Epithelial cell of prostate (primary cell): ENCODE measurements at regions not wholly inside any gene's neighbourhood (a gene's known extent, or its start where the extent isn't known, plus 50 kb on each side); places are given as distances from the start of the nearest gene placed in this dataset.
A peak's percentile ranks its signal among the peaks of the same experiment; 100 is the strongest.

ENCODE experiments used
- DNase-seq: peaks from one replicate; pipeline ENCODE4 v3.0.0-alpha.2; 2011; ENCODE audit warnings: low read depth, low spot score
- H3K27ac ChIP-seq: fragments of 450-650 bp; 2 replicates; pipeline ENCODE4 v1.5.1; 2017; ENCODE audit warnings: mild to moderate bottlenecking

DNA sequence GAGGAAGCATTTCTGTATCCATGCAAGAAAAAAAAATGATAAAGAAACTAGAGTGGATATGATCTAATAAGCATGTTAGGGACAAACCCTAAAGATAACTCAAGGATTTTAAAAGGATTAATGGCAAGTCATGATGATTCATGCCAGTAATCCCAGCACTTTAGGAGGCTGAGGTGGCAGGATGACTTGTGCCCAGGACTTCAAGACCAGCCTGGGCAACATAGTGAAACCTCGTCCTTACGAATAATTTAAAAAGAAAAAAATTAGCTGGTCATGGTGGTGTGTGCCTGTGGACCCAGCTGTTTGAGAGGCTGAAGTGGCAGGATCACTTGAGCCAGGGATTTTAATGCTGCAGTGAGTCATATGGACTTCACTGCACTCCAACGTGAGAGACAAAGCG lies 145.5 kb upstream of the BLID start:
- H3K27ac ChIP-seq, result no peak overlapping the region
- DNase-seq, result no peak

DNA sequence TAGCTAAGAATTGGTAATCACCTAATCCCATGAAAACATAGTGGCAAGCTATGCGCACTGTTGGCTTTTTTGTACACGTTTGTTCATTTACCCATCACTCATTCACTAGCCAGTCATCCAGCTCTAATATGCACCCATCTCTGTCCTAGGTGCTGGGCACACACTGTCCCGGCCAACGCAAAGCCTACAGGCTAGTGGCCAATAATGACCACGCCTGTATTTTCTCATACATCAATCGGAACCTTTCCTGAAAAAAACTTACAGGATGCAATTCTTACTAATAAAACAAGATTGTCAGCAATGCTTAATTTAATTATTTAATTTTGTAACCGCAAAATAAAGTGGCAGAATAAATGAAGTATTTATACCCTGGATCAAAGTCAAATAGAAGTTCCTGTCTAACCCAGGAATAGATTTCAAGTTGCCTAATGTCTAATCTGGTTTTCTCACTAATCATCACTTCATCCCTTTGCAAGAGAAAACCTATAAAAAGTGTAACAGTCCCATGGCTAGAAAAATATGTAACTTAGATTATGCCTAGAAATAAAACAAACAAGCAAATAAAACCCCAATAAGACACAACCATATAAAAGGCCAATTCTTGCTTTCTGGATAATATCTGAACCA lies 143.3 kb upstream of the BLID start:
- DNase-seq, result no peak
- no peak overlapping the region for H3K27ac ChIP-seq

DNA sequence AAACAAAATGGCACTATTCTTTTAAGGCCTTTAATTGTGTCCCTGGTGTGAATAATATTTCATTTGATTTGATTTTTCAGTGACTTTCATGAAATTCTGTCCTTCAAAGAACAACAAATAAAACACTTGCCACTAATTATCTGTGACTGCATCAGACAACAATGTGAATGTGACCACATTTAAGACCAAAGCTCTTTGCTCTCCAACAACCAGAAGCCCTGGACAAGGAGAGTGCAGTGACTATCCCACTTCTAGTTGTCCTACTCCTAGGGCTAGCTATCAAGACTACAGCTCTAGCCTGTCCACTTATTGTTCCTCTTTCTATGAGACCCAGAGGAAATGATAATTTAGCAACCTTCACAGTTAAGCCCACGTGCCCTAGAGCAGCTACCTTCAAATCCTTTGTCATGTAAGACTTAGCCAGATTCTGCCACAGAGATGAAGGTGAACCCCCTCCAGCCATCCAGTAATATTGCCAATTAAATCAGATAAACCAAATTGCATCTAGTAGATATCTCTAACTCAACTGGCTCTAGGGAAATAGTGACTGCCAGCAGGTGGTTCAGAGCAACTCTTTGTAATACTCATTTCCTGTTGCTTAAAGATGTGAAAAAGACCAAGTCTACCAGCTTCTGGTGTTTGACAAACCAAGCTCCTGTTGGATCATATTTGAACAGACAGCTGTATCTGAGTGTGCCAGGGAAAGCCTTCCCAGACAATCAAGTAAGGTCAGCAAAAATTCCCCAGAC lies 142.6 kb upstream of the BLID start:
- DNase-seq, result no peak
- H3K27ac ChIP-seq, result no peak overlapping the region

DNA sequence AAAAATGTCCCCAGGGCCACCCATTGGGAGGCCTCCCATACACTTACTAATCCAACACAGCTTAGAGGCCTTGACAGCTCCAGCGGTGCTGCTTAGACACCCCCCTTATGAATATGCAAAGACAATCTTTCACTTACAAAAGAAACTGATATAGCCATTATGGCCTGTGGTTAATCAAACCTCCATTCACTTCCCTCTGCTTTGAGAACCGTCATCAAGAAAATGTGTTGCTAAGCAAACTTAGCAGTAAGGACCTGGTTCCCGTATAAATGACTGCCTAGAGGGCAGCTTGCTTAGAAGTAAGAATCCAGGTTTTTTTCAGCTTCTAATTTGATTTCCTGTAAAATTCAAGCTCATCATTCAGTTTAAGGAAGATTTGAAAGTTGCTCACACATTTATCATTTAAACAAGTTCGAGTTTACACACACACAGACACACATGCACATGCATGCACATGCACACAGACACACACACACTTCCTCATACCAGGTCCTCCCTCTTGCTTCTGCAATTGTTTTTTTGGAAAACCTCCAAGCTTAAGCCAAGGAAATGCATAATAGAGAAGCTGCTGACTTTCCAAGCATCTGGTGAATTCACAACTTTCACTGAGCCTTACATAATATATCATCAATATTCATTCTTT lies 137.7 kb upstream of the BLID start:
- peak; percentile 52 for DNase-seq
- peak overlapping the region; percentile 7 for H3K27ac ChIP-seq

DNA sequence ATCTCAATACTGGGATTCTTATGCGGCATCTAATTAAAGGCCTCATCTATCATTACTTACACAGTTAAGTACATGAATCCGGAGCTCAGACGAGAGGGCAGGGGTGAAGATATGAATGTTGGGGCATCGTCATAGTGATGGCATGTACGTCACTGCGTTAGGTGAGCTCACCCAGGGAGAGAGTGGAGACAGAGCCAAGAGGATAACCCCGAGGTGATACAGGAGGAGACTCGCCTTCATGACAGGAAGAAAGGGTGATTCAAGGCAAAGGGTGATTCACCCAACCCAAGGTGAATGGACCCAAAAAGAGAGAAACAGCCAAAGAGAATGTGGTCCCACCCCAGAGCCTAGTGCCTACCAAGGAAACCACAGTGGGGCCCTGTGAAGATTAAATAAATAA lies 132.9 kb upstream of the BLID start:
- peak; percentile 72 for DNase-seq
- no peak overlapping the region for H3K27ac ChIP-seq

DNA sequence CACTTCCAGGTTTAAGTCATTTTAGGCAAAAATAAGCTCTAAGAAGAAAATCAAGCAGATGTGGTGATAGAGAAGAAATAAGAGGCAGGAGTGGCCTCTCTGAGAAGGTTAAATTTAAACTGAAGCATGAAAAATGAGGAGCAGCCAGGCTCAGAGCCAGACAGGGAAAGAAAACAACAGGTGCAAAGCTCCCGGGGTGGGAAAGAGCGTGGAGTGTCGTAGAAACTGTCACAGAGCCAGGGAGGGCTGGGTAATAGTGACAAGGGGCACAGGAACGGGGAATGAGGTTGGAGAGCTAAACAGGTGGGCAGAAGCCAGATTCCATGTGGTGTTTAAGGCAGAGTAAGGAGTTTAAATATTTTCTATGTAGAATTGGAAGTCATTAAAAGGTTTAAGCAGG lies 132.1 kb upstream of the BLID start:
- no peak overlapping the region for H3K27ac ChIP-seq
- DNase-seq, result no peak

DNA sequence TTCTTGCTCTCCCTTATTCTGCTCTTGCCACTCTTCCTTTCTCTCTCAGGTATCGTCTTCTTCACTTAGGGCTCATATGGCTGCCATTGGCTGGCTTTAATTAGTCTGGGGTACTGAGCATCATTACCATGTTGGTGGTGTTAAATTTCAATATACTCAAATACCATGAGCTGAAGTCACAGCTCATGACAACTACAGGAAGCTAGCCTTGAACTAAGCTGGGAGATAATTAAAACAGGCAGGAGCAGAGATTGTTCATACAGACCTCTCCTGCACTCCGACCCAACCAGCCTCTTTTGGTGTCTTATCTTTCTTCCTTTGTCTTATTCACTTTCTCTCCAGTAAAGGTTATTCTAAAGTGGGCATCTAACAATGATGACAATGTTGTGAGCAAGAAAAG lies 130.9 kb upstream of the BLID start:
- DNase-seq, result no peak
- no peak overlapping the region for H3K27ac ChIP-seq

DNA sequence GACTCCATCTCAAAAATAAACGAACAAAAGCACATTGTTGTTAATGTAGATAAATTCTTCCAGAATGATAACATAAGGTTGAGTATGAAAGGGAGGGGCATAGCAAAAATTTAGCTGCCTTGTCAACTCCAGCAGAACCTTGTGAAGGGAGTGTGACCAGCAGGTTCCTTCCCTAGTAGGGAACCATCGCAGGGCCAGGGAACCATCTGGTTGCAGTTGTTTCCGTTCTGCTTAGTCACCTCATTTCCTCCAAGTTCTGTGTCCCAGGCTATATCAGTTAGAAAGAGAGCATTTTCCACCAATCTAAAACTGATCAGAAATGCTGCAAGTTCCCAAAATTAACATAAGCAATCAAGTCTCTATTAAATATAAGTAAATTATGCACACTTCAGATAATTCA lies 126.7 kb upstream of the BLID start:
- H3K27ac ChIP-seq, result no peak overlapping the region
- no peak for DNase-seq

DNA sequence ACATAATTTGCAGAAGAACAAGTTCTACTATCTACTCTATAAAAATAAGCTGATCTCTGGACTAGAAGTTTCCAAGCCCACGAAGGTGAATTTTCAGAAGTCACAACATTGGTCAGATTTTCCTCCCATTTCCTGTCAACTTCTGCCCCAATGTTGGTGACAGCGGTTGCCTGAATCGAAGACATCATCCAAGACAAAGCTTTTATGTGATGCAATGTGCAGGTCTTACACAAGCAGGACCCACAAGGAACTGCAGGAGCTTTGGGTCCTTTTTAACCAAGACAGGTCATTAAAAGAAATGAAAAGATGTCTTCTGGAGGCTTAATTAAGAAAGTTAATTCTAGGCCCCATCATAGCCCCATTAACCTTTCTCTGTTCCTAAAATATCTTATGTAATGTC lies 125.6 kb upstream of the BLID start:
- H3K27ac ChIP-seq, result no peak overlapping the region
- DNase-seq, result no peak

DNA sequence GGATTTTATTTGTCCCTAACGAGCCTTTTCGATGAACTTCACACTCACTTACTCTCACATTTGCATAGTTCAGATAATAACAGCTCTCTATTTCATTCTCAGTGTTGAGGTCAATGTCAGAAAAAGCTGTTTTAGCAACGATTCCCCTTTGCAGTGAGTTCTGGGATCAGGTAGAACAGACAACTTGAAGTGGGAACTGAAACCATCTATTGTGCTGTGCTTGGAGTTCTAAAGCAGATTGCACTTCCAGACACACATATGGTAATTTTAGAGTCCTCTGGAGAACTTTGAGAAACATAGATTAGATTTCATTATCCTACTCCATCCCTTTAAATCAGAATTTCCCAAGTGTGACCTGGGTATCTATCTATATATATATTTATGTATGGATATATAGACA lies 124.6 kb upstream of the BLID start:
- no peak for DNase-seq
- H3K27ac ChIP-seq, result no peak overlapping the region

DNA sequence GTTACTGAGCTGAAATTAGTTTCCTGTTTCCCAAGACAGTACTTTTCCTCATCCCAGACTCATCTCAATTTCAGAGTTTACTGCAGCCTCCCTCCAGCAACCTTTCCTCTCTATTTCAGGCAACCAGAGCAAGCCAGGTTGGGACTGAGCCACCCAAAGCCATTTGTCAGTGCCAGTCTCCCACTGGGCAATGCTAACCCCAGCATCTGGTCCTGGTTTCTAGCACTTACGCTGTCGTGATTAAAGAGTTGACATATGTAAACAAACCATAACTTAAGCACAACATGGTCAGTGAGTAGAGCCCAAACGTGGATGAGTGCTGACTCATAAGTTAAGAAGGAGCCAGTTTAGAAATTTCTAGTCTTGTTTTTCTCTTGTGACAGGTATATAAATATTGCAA lies 119.6 kb upstream of the BLID start:
- DNase-seq, result peak; percentile 43
- H3K27ac ChIP-seq, result no peak overlapping the region

DNA sequence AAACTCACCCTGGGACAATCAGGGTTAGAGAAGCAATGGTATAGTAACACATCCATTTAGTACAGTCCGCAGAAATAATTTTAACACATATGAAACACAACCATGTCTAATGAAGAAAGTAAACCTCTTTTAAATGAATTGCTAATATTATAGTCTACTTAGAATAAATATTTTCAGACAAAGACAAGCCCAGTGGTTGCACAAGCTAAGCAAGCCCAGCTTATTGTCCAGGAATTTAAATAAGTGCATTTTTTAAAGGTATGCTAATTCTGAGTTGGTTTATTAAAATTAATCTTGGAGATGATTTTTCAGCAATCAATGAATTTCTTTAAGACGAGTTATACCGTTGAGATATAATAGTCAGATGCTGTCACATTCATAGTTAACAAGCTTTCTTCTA lies 118.8 kb upstream of the BLID start:
- H3K27ac ChIP-seq, result no peak overlapping the region
- no peak for DNase-seq

DNA sequence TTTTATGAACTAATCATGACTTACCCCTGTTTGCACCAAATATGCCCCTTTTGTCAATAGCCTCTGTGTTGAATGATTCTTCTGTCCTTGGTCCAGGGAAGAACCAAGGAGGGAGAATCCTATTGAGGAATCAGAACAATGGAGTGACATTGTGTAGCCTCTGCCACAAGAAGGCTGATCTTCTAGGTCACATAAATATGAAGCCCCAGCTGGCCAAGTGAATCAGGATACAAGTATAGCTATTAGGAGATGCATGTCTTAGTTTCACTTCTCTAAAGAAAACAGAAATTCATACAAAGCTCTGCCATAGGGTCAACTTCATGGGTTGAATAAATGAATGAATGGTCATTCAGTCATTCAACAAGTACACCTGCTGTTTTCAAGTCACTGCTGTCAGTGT lies 118.2 kb upstream of the BLID start:
- no peak for DNase-seq
- H3K27ac ChIP-seq, result no peak overlapping the region

DNA sequence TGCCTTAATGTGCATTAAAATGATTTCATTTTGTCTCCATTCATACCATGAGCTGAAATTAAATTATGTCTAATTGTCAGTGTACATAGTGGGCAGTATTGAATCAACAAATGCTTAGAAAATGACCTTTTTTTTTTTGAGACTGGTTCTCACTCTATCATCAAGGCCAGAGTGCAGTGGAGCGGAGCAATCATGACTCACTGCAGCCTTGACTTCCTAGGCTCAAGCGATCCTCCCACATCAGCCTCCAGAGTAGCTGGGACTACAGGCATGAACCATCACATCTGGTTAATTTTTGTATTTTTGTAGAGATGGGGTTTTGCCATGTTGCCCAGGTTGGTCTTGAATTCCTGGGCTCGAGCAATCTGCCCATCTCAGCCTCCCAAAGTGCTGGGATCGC lies 117.0 kb upstream of the BLID start:
- no peak for DNase-seq

DNA sequence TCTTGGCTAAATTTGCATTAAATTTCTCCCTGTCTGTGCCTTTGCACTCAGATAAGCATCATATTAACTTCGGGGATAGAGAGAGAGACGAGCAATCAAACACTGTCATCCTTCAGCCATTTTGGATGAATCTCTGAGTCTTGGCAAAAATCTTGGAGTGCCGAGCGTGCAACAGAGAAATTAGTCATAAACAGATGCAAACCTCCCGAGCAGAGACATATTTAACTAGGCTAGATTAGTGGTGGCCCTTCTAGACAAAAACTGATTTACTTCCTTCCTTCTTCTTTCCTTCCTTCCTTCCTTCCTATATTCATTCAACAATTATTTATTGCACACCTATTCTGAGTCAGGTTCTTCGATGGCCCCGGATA lies 114.4 kb upstream of the BLID start:
- H3K27ac ChIP-seq, result no peak overlapping the region
- DNase-seq, result no peak

More for the DNA sequence above, 117.0 kb upstream of the BLID start:
- no peak overlapping the region for H3K27ac ChIP-seq

DNA sequence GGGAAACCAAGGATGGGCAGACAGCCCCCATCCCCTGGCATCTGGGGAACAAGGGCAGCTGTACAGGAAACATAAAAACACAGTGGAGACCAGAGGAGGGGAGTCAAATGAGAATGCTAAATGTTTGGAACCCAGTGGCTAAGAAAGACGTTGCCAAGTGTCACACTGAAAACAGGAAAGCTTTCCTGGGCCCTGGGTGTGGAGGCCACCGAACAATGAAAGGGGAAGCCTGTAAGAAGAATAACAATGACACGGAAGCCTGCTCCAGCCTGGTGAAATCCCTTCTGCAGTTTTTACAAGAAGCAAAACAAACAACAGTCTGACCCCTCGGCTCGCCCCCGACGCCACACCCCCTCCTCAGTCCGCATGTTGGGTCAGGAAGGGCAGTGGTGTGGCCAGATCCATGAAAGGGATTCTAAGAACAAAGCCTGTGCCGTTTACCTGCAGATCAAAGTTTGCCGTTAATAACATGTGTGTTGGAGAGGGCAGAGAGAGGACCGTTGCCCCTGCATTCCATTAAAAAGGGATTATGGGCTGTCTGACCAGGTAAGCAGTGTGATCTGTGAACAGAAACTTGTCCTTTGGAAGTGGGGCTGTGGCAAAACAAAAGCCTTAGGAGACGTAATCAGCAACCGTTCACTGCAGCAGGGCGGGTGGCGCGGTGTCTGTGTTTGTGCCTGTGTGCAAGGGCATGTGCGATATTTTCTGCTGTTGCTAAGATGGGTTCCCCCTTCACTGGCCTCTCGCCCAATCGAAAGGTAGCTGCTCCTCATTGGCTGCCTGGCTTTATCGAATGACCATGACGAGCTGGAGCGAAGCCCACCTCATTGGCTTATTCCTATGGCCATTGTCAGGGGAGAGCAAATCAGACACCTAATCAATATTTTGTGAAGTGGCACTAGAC lies 113.7 kb upstream of the BLID start:
- H3K27ac ChIP-seq, result no peak overlapping the region

DNA sequence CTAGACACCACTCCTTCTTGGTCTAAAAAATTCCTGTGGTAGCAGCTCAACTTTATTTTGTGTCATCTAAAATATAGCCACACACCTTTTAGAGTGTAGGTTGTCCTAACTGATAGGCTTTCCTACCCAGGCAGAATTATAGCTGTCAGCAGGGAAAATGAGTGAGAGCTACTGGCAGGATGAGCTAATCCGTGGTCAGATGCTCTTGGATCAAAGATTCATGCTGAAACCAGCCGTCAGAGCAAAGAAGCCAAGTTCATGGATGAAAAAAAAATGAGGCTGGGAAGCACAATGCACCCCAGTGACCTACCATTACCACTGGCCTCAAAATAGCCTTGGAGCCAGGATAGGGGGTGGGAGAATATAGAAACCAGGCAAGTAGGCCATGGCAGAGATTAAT lies 113.1 kb upstream of the BLID start:
- no peak overlapping the region for H3K27ac ChIP-seq

More for the DNA sequence above, 113.7 kb upstream of the BLID start:
- DNase-seq, result no peak

DNA sequence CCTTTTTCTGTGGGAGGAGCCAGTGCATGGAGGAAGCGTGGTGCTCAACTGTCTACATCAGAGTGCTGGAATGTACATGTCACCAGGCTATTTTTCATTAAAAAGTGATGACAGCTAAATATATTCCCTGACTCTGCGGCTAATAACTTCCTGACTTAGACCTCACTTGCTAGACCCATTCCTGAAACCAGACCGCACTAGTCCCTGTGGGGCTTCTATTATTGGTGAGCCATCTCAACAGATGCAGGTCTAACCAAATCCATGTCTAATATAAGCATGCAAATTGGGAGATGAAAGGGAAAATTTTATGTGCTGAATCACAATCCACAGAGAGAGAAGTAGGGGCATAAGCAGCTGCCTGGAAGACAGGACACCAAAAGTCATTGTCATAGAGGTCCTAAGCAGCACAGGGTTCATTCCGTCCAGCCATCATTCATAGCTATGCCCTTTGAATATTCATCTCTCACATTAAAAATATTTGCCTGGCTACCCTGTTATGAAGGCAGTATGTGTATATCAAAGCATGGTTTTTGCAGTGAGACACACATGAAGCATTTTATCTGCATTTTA lies 110.9 kb upstream of the BLID start:
- no peak for DNase-seq
- H3K27ac ChIP-seq, result no peak overlapping the region

More for the DNA sequence above, 113.1 kb upstream of the BLID start:
- DNase-seq, result no peak

DNA sequence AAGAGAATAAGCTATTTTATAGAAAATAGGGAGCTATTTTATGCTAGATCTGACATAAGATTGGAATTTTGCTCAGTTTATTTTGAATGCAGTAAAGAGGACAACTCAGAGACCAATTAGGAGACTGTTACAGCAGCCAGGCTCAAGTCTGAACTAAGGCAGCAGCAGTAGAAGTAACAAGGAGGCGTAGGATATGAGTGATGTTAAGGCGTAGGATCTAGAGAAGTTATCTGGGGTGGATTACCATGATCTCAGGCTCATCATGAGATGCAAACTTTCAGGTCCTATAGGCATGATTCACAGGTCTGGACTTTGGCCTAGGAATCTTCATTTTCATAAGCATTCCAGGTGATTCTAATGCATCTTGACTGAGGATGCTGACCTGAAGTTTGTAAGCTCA lies 108.9 kb upstream of the BLID start:
- no peak overlapping the region for H3K27ac ChIP-seq
- no peak for DNase-seq

DNA sequence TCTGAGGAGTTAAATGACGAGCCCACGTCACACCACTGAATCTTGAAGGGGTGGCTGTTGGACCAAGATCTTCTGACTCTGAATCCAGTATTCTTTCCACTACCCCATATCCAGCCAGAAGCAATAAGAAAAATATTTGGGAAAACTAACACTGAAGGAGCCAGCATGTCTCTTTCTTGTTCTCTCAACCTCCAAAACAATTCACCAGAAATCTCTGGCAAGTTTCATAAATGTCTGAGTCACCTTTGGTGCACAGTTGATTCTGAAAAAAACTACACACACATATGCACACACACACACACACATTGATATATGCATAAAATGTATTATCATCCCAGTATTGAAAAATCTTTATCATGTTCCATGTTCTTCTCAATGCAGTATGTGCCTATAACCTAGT lies 104.3 kb upstream of the BLID start:
- H3K27ac ChIP-seq, result no peak overlapping the region
- no peak for DNase-seq
